OCI-LY7 (cell line): ENCODE measurements at regions not wholly inside any gene's neighbourhood (a gene's known extent, or its start where the extent isn't known, plus 50 kb on each side); places are given as distances from the start of the nearest gene placed in this dataset.

Source experiments
- BruUV-seq: library from RNA; stranded (reverse); fragments of 400-500 nt; replicated peaks from 2 replicates; lab custom pipeline; 2021; lab: Mats Ljungman, UMichigan
- CTCF ChIA-PET: fragments of 300-600 bp; sonication (Branson Sonifier 250); formaldehyde crosslinking; loops from one replicate; lab custom pipeline; 2022; ENCODE audit warnings: antibody characterized with exemption; ENCODE audit not compliant: unreplicated experiment; lab: Charles Lee
- POLR2A ChIA-PET: fragments of 300-600 bp; sonication (Branson Sonifier 250); formaldehyde crosslinking; loops from one replicate; lab custom pipeline; 2022; ENCODE audit warnings: antibody characterized with exemption; lab: Charles Lee
- DNase-seq: peaks from one replicate; pipeline ENCODE4 v3.0.0-alpha.2; 2015; ENCODE audit warnings: low spot score
- H2AFZ ChIP-seq: fragments of 200-600 bp; sonication (generic), shearing (Covaris generic); 2 replicates; pipeline ENCODE4 v1.6.1; 2014; ENCODE audit warnings: mild to moderate bottlenecking, antibody characterized with exemption, low read length, moderate library complexity
- H3K27ac ChIP-seq: fragments of 200-600 bp; sonication (generic); 2 replicates; pipeline ENCODE4 v1.5.1; 2014; ENCODE audit warnings: mixed run types, low read depth, mild to moderate bottlenecking, moderate library complexity, low read length, inconsistent platforms; ENCODE audit not compliant: poor library complexity, severe bottlenecking
- H3K36me3 ChIP-seq: fragments of 200-600 bp; sonication (generic); 2 replicates; pipeline ENCODE4 v1.6.1; 2014; ENCODE audit warnings: mild to moderate bottlenecking, antibody characterized with exemption, low read length, moderate library complexity, mixed read lengths; ENCODE audit not compliant: insufficient read depth
- H3K4me1 ChIP-seq: fragments of 200-600 bp; sonication (generic); 2 replicates; pipeline ENCODE4 v1.5.1; 2014; ENCODE audit warnings: mild to moderate bottlenecking, low read length; ENCODE audit not compliant: insufficient read depth, poor library complexity, severe bottlenecking
- H3K4me2 ChIP-seq: fragments of 200-600 bp; sonication (generic); 2 replicates; pipeline ENCODE4 v1.6.1; 2014; ENCODE audit warnings: mild to moderate bottlenecking, low read length
- H3K4me3 ChIP-seq: fragments of 200-600 bp; sonication (generic); 2 replicates; pipeline ENCODE4 v1.5.1; 2014; ENCODE audit warnings: mild to moderate bottlenecking, low read depth, low read length; ENCODE audit not compliant: poor library complexity, severe bottlenecking
- H3K79me2 ChIP-seq: fragments of 200-600 bp; sonication (generic); 2 replicates; pipeline ENCODE4 v1.6.1; 2016; ENCODE audit warnings: low read depth, mild to moderate bottlenecking, low read length, moderate library complexity, mixed read lengths; ENCODE audit not compliant: insufficient read depth
- H3K9me2 ChIP-seq: fragments of 200-600 bp; sonication (generic); 2 replicates; pipeline ENCODE4 v1.6.1; 2016; ENCODE audit warnings: mild to moderate bottlenecking, low read length, mixed read lengths; ENCODE audit not compliant: insufficient read depth
- H3K9me3 ChIP-seq: fragments of 200-600 bp; sonication (generic); 2 replicates; pipeline ENCODE4 v1.6.1; 2014; ENCODE audit warnings: mild to moderate bottlenecking, mixed run types, low read length, mixed read lengths
- H4K20me1 ChIP-seq: fragments of 200-600 bp; sonication (generic); 2 replicates; pipeline ENCODE4 v1.6.1; 2014; ENCODE audit warnings: mild to moderate bottlenecking, antibody characterized with exemption, low read length, moderate library complexity, mixed read lengths; ENCODE audit not compliant: insufficient read depth
- EZH2phosphoT487 ChIP-seq: fragments of 200-600 bp; sonication (generic); IDR thresholded peaks from 2 replicates; pipeline ENCODE4 v1.6.1; 2018; ENCODE audit warnings: low read depth, borderline replicate concordance, mild to moderate bottlenecking, mixed run types, antibody characterized with exemption, low read length, moderate library complexity, mixed read lengths
- intact Hi-C: fragments of 100-400 bp; cut with micrococcal nuclease; formaldehyde crosslinking; loops from one replicate; pipeline ENCODE4 v1.10.0; 2022; ENCODE audit not compliant: unreplicated experiment
- TF ChIP-seq, protein P1 (sequence below): fragments of 200-600 bp; sonication (generic); conservative IDR thresholded peaks from 2 replicates; pipeline ENCODE4 v1.5.1; 2014; ENCODE audit warnings: mild to moderate bottlenecking, antibody characterized with exemption, low read length, moderate library complexity, mixed read lengths

DNA sequence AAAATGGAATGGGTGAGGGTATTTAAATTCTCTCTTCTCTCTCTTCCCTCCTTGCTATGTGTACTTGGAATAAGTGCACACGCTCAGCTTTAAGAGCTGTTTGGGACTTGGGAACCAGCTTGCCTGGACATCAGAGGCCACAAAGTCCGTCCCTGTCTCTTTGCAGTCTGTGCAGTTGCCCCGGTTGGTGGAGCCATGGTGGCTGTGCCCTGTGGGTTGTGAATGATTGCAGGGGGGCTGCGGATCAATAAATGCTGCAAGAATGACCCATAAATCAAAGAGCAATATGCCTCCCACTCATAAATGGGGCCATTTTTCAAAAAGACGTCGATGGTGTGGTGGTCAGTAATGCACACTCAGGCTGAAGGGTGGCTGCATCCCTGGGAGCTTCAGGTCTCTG is 135.1 kb upstream of the CST7 start:
- BruUV-seq, result no TSS peak
- intact Hi-C loops, result no loop called here
- H3K9me2 ChIP-seq, result no peaks in the 10 kb centered on the region

DNA sequence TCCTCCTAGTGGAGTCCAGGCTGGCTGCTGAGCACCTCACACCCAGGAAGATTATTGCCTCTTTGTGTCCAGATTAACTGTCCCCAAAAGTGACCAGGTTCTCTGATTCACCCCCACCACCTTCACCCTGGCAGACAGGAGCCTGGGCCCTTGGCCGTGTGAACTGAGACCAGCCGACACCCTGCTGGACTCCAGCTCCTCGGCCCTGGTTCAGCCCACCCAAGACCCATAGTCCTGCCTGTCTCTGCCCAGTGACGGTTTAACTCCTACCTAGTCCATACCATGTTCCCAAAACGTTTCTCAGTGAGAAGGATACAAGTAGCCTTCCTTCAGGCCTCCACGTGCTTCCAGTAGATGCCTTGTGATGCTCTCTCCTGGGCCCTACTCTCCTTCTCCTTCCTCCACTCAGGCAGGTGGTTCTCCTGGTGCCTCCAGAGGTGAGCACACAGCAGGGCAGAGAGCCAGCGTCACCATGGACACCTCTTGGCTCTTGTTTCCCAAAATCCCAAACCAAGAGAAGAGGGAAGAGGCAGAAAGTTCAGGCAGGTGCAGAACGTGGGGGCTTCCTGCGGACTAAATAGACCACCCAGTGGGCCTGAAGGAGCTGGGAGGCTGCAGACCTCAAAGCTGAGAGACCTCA is 134.4 kb upstream of the CST7 start:
- Histone ChIP-seq H3K36me3 (no peaks in the 10 kb centered on the region), H2AFZ (no peak overlapping the region), H3K79me2 (no peaks in the 10 kb centered on the region), H3K4me3 (no peak overlapping the region), H3K9me2 (no peaks in the 10 kb centered on the region), H3K4me2 (no peak overlapping the region), H3K9me3 (no peaks in the 10 kb centered on the region), H4K20me1 (no peaks in the 10 kb centered on the region), H3K4me1 (no peaks in the 10 kb centered on the region), H3K27ac (no peak overlapping the region)
- no peak for TF ChIP-seq EZH2phosphoT487
- TF ChIP-seq, protein P1, sequence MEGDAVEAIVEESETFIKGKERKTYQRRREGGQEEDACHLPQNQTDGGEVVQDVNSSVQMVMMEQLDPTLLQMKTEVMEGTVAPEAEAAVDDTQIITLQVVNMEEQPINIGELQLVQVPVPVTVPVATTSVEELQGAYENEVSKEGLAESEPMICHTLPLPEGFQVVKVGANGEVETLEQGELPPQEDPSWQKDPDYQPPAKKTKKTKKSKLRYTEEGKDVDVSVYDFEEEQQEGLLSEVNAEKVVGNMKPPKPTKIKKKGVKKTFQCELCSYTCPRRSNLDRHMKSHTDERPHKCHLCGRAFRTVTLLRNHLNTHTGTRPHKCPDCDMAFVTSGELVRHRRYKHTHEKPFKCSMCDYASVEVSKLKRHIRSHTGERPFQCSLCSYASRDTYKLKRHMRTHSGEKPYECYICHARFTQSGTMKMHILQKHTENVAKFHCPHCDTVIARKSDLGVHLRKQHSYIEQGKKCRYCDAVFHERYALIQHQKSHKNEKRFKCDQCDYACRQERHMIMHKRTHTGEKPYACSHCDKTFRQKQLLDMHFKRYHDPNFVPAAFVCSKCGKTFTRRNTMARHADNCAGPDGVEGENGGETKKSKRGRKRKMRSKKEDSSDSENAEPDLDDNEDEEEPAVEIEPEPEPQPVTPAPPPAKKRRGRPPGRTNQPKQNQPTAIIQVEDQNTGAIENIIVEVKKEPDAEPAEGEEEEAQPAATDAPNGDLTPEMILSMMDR, result no peak
- ChIA-PET POLR2A (interaction anchor here (1.4 kb wide), 1 partner anchor 11 kb away, joined by 4 read pairs; no protein-coding TSS in a partner anchor), CTCF (no interaction called here)
- intact Hi-C loops, result no loop called here
- no peak for DNase-seq
- BruUV-seq, result no TSS peak

More for the DNA sequence above, 135.1 kb upstream of the CST7 start:
- no peak for DNase-seq
- Histone ChIP-seq H3K27ac (no peak overlapping the region), H3K4me1 (no peaks in the 10 kb centered on the region), H3K36me3 (no peaks in the 10 kb centered on the region), H3K9me3 (no peaks in the 10 kb centered on the region), H2AFZ (no peak overlapping the region), H3K4me3 (no peak overlapping the region), H4K20me1 (no peaks in the 10 kb centered on the region), H3K4me2 (no peak overlapping the region), H3K79me2 (no peaks in the 10 kb centered on the region)
- no peak for TF ChIP-seq EZH2phosphoT487
- TF ChIP-seq, protein P1, result no peak
- CTCF ChIA-PET, result no interaction called here
- POLR2A ChIA-PET, result interaction anchor here (1.4 kb wide), 1 partner anchor 12 kb away, joined by 4 read pairs; no protein-coding TSS in a partner anchor

DNA sequence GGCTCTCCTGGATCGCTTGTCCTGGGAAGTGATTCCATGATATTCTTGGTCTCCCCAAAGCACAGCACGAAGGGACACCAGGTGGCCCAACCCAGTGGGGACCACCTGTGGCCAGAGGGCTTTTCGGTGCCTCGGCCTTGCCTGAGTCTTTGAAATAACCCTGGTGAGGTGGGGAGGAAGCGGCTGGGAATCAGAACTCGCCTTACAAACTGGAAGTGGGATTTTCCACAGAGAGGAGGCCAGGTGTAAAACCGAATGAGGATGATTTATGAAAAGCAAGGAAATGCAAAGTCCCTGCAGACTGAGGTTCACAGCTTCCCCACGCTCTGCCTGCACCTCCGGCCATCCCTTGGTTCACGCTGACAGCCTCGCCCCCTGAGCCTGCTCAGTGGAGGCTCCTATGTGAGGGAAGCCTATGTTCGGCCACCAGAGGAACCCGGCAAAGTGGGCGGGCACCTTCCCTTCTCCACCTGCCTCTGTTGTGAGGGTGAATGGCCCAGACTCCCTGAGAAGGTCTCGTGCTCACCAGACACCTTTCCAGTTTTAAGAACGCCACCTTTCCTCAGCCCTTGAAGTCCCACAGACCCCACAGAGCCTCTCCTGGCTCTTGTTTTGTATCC is 133.8 kb upstream of the CST7 start:
- intact Hi-C loops, result no loop called here
- ChIA-PET CTCF (no interaction called here), POLR2A (interaction anchor here (0.6 kb wide), 1 partner anchor 14 kb away, joined by 3 read pairs; no protein-coding TSS in a partner anchor)
- no peak overlapping the region for H2AFZ ChIP-seq
- H3K36me3 ChIP-seq, result no peaks in the 10 kb centered on the region
- BruUV-seq, result no TSS peak
- H3K9me2 ChIP-seq, result no peaks in the 10 kb centered on the region
- H3K9me3 ChIP-seq, result no peaks in the 10 kb centered on the region
- no peak for DNase-seq
- no peaks in the 10 kb centered on the region for H3K4me1 ChIP-seq
- no peak overlapping the region for H3K4me2 ChIP-seq
- TF ChIP-seq, protein P1, result no peak
- TF ChIP-seq EZH2phosphoT487, result no peak
- H3K79me2 ChIP-seq, result no peaks in the 10 kb centered on the region
- H4K20me1 ChIP-seq, result no peaks in the 10 kb centered on the region
- H3K4me3 ChIP-seq, result no peak overlapping the region
- no peak overlapping the region for H3K27ac ChIP-seq
